Left renal pelvis (tissue), 4 donors: ENCODE measurements at regions not wholly inside any gene's neighbourhood (a gene's known extent, or its start where the extent isn't known, plus 50 kb on each side); places are given as distances from the start of the nearest gene placed in this dataset.

Source experiments
- DNase-seq, 4 donors: peaks; one replicate each; pipeline ENCODE4 v3.0.0-alpha.2; 2013; ENCODE audit warnings: low read depth in 4 of 4, low spot score in 3 of 4

DNA sequence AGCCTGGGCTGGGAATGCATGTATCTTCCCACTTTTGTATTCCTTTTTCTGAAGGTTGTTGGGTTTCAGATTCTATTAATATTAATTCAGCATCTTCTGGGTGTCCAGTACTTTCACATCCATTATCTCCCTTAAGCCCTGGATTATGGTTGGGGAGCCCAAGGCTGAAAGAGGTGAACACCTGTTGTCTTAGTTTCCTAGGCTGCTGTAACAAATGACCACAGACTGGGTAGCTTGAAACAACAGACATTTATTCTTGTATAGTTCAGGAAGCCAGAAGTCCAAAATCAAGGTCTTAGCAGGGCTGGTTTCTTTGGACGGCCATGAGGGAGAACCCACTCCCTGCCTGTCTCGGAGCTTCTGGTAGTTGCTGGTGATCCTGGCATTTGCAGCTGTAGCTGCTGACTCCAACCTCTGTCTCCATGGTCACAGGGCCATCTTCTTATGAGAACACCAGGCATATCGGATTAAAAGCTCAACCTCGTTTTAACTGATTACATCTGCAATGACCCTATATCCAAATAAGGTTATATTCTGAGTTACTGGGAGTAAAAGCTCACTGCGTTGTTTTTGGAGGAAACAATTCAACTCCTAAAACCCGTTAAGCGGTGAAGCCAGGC, 68.2 kb upstream of the CLMN start:
- no peak for DNase-seq

DNA sequence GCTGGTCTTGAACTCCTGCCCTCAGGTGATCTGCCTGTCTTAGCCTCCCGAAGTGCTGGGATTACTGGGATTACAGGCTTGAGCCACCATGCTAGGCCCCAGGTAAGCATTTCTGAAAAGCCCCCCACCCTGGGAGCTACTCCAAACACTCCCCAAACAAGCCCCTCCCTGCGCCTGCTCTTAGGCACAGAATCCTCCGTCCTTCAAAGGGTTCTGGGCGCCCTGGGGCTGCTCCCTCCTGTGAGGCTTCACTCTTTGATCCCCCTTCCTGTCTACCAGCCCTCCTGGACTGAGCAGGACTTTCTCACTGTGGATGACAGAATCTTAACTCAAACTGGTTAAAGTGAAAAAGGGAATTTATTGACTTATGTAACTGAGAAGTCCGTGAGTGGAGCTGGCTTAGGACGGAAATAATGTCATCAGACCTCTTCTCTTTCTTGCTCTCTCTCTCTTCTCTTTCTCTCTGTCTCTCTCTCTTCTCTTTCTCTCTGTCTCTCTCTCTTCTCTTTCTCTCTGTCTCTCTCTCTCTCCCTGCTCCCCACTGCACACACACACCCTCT, 66.9 kb upstream of the CLMN start:
- no peak for DNase-seq

DNA sequence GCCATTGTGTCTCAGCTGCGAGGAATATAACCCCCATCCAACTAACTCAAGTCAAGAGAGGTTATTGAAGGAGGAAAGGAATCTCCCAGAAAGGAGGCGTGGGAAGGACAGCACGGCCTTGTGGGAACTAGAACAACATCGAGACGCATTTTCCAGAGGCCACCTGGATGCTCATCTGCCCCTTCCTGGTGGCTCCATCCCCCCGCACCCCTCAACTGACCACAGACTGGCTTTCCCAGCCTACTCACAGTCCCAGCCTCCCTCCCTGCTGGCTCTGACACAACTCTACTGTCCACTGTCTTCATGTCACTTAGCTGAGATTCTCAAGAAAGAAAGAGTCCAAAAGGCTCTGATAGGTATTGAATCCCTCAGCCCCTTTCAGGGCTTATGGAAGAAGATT, 66.0 kb upstream of the CLMN start:
- no peak for DNase-seq

DNA sequence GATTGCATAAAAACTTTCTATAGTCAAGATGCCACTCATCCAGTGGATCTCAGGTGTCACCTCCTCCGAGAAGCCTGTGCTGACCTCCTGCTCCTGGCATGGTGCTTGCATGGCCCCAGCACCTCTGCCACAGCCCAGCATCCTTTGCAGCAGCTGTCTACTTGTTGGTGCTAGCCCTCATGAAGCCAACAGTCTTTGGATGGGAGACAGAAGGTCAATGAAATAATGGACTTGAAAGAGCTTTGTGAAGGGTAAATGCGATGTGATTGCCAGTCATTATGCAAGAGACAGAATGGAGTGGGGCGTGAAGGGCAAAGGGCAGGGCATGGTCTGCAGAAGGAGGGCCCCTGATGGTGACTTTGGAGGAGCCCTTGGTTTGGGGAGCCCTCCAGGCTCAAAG, 63.0 kb upstream of the CLMN start:
- DNase-seq: no peak

DNA sequence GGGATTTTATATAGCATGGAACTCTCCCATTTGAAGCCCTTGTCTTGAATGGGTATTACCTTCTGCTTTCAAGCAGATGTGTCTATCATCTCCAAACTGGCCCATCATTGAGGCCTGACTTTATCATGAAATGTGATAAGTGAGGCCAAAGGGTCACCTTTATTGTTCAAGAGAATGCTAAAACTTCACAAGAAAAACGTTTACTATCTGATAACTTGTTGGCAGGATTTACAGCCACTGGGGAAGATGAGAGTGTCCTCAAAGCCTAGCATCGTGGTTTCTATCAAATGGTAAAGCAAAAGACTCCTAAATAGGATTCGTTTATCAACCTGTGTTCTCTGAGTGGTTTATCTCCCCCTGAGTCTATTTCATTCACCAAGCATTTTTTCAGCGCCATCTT, 62.0 kb upstream of the CLMN start:
- DNase-seq: no peak

DNA sequence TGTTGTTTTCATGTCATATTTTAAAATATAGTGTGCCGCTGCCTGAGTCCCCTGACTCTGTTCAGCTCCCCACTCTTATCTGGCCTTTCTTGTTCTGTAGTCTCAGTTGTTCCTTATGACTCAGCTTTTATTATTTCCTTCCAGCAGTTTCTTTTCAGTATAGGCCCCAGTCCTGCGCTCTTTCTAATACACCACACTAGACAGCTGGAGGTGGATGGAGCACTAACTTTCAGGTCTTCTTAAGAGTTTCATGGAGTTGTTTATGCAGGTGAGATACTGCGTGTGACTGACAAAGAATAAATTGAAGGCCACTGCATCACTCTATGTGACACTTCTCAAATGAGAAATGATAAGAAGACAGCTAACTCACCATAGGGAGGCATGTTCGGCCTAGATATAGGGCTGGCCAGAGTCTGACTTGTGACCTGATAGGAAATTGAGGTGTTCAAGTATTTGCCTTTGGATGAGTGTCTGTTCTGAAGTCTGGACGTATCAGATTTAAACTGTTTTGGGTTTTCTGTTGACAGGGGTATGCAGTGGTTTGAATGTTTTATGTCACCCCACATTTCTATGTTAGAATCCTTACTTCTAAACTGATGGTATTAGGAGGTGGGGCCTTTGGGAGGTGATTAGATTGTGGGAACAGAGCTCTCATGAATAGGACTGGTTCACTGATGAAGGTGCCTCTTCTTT, 60.8 kb upstream of the CLMN start:
- DNase-seq: no peak

DNA sequence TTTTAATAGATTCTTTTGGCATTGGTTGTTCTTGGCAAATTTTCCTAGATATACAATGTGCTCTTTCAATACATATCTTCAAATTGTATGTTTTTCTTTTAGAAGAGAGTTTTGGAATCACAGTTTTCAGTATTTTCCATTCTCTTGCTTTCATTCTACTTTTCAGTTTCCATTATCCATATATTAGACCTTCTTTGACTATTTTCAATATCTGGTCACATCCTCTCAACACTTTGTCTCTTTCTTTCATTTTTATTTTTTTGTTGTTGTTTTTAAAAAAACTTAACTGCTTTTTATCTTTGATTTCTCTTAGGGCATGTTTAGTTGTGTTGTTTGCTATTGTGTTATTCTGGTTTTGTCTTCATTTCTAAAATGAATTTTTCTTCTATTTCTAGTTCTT, 59.9 kb upstream of the CLMN start:
- no peak for DNase-seq

DNA sequence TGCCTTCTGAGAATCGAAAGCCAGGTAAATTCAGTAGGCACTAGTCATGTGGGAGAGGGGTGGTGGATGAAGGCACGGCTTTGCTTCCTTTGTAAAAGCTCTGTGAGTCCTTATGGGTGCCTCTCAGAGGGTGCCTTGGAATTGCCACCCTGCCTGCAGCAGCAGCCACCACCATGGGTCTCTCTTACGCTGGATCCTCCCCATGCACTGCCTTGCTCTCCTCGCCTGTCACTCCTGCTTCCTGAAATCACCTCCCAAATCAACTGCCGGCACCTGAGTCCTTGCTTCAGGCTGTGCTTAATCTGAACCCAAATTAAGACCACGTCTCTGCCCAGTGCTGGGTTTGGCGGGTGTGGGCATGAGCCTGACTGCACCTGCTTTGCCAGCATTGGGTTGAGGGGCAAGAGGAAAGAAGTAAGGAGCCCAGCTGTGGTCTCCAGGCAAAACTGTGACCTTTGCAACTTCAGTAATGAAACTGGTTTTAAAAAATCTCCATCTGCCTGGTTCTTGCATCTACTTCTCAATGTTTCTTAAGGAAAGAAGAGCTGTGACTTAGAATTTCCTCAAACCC, 55.9 kb upstream of the CLMN start:
- DNase-seq: no peak

DNA sequence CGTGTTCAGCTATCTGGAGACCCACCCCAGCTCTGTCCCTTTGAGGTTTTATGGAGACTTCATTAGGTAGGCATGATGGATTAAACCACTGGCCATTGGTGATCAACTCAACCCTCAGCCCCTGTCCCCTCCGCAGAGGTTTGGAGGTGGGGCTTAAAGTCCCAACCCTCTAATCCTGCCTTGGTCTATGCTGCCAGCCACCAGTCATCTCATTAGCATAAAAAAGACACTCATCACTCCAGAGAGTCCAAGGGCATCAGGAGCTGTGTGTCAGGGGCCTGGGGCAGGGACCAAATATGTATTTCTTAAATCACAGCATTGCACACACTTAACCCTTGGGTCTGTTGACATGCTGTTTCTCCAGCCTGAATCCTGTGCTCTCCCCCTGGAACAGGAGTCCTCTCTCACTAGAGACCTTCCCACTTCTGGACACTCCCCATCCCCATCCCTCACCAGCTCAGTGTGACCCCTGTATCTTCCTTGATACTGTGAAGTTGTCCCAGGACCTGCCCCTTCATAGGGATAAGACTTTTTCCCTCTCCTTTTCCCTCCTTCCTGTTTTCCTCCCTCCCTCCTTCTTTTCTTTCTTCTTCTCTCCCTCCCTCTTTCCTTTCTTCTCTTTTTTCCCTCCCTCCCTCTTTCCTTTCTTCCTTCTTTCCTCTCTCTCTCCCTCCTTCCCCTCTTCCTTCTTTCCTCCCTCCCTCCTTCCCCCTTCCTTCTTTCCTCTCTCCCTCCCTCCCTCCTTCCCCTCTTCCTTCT, 54.7 kb upstream of the CLMN start:
- no peak for DNase-seq

DNA sequence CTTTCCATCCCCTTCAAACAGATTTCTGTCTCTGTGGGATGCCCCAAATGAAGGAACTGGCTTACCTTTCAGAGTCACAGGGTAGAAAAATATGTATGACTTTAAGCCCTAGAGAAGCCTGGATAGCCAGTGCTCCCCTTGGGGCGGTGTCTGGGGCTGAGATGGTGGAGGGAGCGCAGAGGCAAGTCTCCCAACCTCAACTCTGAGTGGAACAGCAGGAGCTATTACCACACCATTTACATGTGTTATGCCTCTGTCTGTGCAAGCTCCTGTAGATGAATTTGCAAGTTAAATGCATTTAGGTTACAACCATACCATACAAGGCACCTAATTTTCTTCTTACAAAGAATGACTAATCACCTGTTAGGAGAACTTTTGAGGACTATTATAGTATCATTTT, 50.4 kb upstream of the CLMN start:
- DNase-seq: no peak
